Left colon (tissue), 2 donors: ENCODE measurements at regions not wholly inside any gene's neighbourhood (a gene's known extent, or its start where the extent isn't known, plus 50 kb on each side); places are given as distances from the start of the nearest gene placed in this dataset.

Experiments used
- ATAC-seq: fragments of 200-7000 bp; cut with Tn5 transposase; one replicate; pipeline ENCODE4 v1.9.1; 2020; ENCODE audit warnings: mild to moderate bottlenecking, moderate library complexity
- DNase-seq, 2 donors: peaks; one replicate each; pipeline ENCODE4 v3.0.0-alpha.2; 2020
- intact Hi-C, 2 donors: fragments of 100-400 bp; cut with DNase I in 1 of 2; cut with micrococcal nuclease in 1 of 2; formaldehyde crosslinking; loops; one replicate each; pipeline versions ENCODE4 v1.11.2 to v1.14.0; 2022; cut with DNase I, micrococcal nuclease
- donor health status: DM: no; HTN: no; CAD: no.
- donor health status: DM: yes; HTN: yes; CAD: no.

GRCh38 chr15:38193496-38193895 lies 59.1 kb upstream of the SPRED1 start:
- DNase-seq (no peak), ATAC-seq (no peak)
- intact Hi-C loops: no loop called here

- DNase-seq (no peak), ATAC-seq (no peak)
- intact Hi-C loops: no loop called here
Measured at GRCh38 chr15:38195191-38195901, 57.3 kb upstream of the SPRED1 start.

DNA sequence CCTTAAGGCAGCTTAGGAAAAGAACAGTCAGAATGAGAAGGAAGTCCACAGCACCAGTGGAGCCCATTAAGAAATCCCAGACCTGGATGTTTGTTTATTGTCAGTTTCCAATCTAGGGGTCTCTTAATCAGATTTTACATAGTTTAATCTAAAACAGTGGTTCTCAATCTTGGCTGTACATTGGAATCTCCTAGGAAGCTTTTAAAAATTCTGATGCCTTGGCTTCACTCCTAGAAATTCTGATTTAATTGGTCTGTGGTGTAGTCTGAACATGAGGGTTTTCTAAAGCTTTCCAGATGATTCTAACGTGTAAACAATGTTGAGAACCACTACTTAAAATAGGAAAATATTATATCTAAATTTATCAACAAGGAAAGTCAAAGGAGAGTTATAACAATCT lies 56.6 kb upstream of the SPRED1 start:
- no peak for DNase-seq
- intact Hi-C loops: no loop called here
- ATAC-seq: no peak

DNA sequence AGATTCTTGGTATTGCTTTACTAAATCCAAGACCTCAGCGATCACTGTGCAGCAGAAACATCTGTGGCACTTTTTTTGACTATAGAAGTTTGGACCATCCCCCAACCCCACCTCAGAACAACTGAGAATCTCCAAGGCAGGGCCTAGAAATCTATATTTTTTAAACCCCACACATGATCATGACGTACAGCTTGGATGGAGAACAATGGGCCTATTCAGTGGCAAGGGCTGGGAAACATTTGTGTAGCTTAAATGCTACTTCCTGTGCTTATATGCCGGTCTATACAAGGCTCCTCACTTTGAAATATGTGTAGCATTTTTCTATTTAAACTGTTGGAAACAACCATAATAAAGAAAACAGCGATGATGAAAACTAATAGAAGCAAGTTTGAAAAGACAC lies 55.1 kb upstream of the SPRED1 start:
- DNase-seq (no peak), ATAC-seq (no peak)
- intact Hi-C loops: no loop called here

DNA sequence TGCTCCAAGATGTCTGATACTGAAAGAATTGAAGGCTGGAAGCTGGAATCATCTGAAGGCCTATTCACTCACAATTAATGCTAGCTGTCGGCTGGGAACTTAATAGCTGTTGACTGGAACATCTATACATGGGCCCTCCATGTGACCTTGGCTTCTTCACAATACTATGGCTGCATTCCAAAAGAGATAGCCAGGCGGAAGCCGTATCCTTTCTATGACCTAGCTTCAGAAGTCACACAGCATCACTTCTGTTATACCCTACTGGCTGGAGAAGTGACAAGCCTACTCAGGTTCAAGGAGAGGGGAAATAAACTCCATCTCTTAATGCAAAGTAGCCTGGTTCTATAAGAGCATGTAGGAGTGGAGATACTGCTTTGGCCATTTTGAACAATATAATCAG lies 50.9 kb upstream of the SPRED1 start:
- intact Hi-C loops: no loop called here
- no peak for ATAC-seq
- no peak for DNase-seq

DNA sequence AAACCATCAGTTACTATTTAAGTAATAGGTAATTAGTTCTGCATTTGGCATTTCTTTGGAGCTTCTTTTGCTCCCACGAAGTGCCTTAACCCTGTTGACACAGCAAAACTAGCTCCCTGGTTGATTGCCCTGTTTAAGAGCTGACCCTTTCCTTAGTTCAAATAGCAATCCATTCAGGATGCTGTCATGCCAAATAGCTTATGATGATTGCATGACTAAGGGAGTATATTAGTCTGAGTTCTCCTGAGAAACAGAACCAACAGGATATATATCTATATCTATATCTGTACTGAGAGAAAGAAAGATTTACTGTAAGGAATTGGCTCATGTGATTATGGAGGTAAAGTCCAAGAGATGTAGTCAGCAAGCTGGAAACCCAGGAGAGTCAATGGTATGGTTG lies 50.3 kb upstream of the SPRED1 start:
- peak; percentile 76 for ATAC-seq

More for the DNA sequence above, 50.3 kb upstream of the SPRED1 start:
- no peak for DNase-seq
- intact Hi-C loops: no loop called here
